ENCODE measurements at regions not wholly inside any gene's neighbourhood (a gene's known extent, or its start where the extent isn't known, plus 50 kb on each side); places are given as distances from the start of the nearest gene placed in this dataset.

- no peak for TF ChIP-seq ZNF584 (CRISPR knock-in tag; IDR thresholded peaks at IDR 0.05; ENCODE audit: low read depth)
- TF ChIP-seq, protein P1, sequence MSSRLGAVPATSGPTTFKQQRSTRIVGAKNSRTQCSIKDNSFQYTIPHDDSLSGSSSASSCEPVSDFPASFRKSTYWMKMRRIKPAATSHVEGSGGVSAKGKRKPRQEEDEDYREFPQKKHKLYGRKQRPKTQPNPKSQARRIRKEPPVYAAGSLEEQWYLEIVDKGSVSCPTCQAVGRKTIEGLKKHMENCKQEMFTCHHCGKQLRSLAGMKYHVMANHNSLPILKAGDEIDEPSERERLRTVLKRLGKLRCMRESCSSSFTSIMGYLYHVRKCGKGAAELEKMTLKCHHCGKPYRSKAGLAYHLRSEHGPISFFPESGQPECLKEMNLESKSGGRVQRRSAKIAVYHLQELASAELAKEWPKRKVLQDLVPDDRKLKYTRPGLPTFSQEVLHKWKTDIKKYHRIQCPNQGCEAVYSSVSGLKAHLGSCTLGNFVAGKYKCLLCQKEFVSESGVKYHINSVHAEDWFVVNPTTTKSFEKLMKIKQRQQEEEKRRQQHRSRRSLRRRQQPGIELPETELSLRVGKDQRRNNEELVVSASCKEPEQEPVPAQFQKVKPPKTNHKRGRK (tag; IDR thresholded peaks at IDR 0.05), result no peak
- TF ChIP-seq ZFP36 (IDR thresholded peaks at IDR 0.05; ENCODE audit: low read depth, low read length, partially characterized antibody), result no peak
- no peak for TF ChIP-seq JUN (IDR thresholded peaks at IDR 0.05; ENCODE audit: borderline replicate concordance, low read depth, low read length)
- TF ChIP-seq JUN (CRISPR knock-in tag; IDR thresholded peaks at IDR 0.05; ENCODE audit: borderline replicate concordance), result no peak
- no peak for TF ChIP-seq DMBX1 (CRISPR knock-in tag; IDR thresholded peaks at IDR 0.05; ENCODE audit: borderline replicate concordance)
- TF ChIP-seq ZNF311 (CRISPR knock-in tag; IDR thresholded peaks at IDR 0.05), result no peak
- no peak for TF ChIP-seq C11orf30 (IDR thresholded peaks at IDR 0.05; ENCODE audit: low read depth)
Observed at GRCh38 chr6:16816891-16817290, 55.6 kb upstream of the ATXN1 start (continued).

DNA sequence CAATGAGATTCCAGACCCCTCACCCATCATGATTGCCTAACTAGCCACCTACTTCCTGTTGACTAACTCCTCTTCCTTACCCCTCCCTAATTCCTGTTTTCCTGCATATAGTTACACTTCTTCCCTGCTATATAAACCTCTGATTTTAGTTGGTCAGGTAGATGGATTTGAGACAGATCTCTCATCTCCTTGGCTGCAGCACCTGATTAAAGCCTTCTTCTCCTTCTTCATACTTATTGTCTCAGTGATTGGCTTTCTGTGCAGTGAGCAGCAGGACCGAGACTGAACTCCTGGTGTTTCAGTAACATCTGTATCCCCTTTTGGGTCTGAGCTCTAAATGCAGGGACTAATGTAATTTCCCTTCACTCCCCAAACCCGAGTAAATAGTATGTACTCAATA is 51.7 kb upstream of the ATXN1 start:
- POLR2A ChIA-PET, result interaction anchor here (0.8 to 1.3 kb wide), 2 partner anchors 8 to 10 kb away, joined by 3 read pairs; no protein-coding TSS in a partner anchor
- H2AFZ ChIP-seq (ENCODE audit: low read depth, low read length), result no peak overlapping the region
- DNase-seq (ENCODE audit: extremely low read depth in 1 of 4, low spot score in 3 of 4) (no peak), ATAC-seq (no peak), FAIRE-seq (no peak)
- H3K36me3 ChIP-seq (ENCODE audit: control insufficient read depth, insufficient read depth, low read length), result no peaks in the 10 kb centered on the region
- in situ Hi-C loops (cut with MboI), result no loop called here
- intact Hi-C loops (cut with micrococcal nuclease), result no loop called here
- CTCF ChIA-PET (ENCODE audit: low intra/inter-chr PET ratio), result no interaction called here
- no peak overlapping the region for H3K9ac ChIP-seq (ENCODE audit: insufficient read depth in 1 of 2, low read depth in 2 of 2, low read length in 2 of 2)
- H3K4me3 ChIP-seq, result no peak overlapping the region
- no peaks in the 10 kb centered on the region for H3K9me3 ChIP-seq (replicated peaks; ENCODE audit: control insufficient read depth, insufficient read depth, low read depth, low read length)
- H3K27me3 ChIP-seq (ENCODE audit: control insufficient read depth in 2 of 2, insufficient read depth in 2 of 2, low read length in 2 of 2), result peaks cover 2 to 6% of the 10 kb centered on the region in 2 experiments; a peak in 2 of 5 replicates
- no peak overlapping the region for H3K27ac ChIP-seq (ENCODE audit: extremely low read depth, low read depth, low read length)
- TF ChIP-seq ZNF76 (CRISPR knock-in tag; IDR thresholded peaks at IDR 0.05; ENCODE audit: borderline replicate concordance) (no peak), FOXM1 (IDR thresholded peaks at IDR 0.05; ENCODE audit: low read depth) (no peak), FOXM1 (CRISPR knock-in tag; IDR thresholded peaks at IDR 0.05; ENCODE audit: low read depth) (no peak)
- no TSS peak for BruUV-seq (replicated peaks)
- H3K4me1 ChIP-seq (replicated peaks in 1 of 2; ENCODE audit: control insufficient read depth in 2 of 2, insufficient read depth in 2 of 2, low read length in 2 of 2), result no peaks in the 10 kb centered on the region
- no peaks in the 10 kb centered on the region for H3K9me1 ChIP-seq (ENCODE audit: control insufficient read depth, insufficient read depth, low read length)
- WGBS (ENCODE audit: insufficient coverage, low coverage, missing lambda C conversion rate), result 3% methylated on average over 2 of the region's 2 CpGs
- no peaks in the 10 kb centered on the region for H4K20me1 ChIP-seq (replicated peaks; ENCODE audit: control insufficient read depth, insufficient read depth, low read length)
- no peak overlapping the region for H3K4me2 ChIP-seq (ENCODE audit: insufficient read depth, low read length)
- H3K79me2 ChIP-seq (ENCODE audit: control insufficient read depth, insufficient read depth, low read length), result no peaks in the 10 kb centered on the region

All from K562 (cell line).